IMR-90 (cell line): ENCODE measurements at regions not wholly inside any gene's neighbourhood (a gene's known extent, or its start where the extent isn't known, plus 50 kb on each side); places are given as distances from the start of the nearest gene placed in this dataset.

Source experiments
- ATAC-seq: fragments of 200-7000 bp; cut with Tn5 transposase; 2 replicates; pipeline ENCODE4 v1.9.1; 2020; ENCODE audit warnings: low read depth, mild to moderate bottlenecking, moderate library complexity
- BruUV-seq: library from RNA; stranded (reverse); fragments of 400-500 nt; replicated peaks from 2 replicates; lab custom pipeline; 2021; lab: Mats Ljungman, UMichigan
- CTCF ChIA-PET: fragments of 300-600 bp; formaldehyde crosslinking; extraction: SDS; loops from one replicate; lab custom pipeline; 2021; ENCODE audit warnings: antibody characterized with exemption; lab: Yijun Ruan, JAX
- POLR2A ChIA-PET: fragments of 300-600 bp; sonication (Branson Sonifier 250); formaldehyde crosslinking; loops from one replicate; lab custom pipeline; 2022; ENCODE audit warnings: antibody characterized with exemption; ENCODE audit not compliant: unreplicated experiment; lab: Charles Lee
- DNase-seq: peaks from one replicate; pipeline ENCODE4 v3.0.0; 2013
- H2AFZ ChIP-seq: replicated peaks from 2 replicates; pipeline ENCODE3; 2013; ENCODE audit warnings: low read length, mild to moderate bottlenecking; ENCODE audit not compliant: poor library complexity
- H2AK5ac ChIP-seq: 2 replicates; pipeline ENCODE4 v1.6.1; 2013; ENCODE audit warnings: low read depth, low read length, inconsistent platforms
- H2AK9ac ChIP-seq: replicated peaks from 2 replicates; pipeline ENCODE3; 2013; ENCODE audit warnings: mild to moderate bottlenecking, low read depth, low read length, moderate library complexity; ENCODE audit not compliant: poor library complexity
- H2BK120ac ChIP-seq: 2 replicates; pipeline ENCODE4 v1.6.1; 2013; ENCODE audit warnings: low read depth, low read length, inconsistent platforms
- H2BK15ac ChIP-seq: 3 replicates; pipeline ENCODE4 v1.6.1; 2013; ENCODE audit warnings: low read depth, low read length, inconsistent platforms
- H2BK20ac ChIP-seq: 2 replicates; pipeline ENCODE4 v1.6.1; 2013; ENCODE audit warnings: low read depth, mild to moderate bottlenecking, inconsistent platforms, low read length, moderate library complexity
- H2BK5ac ChIP-seq: 2 replicates; pipeline ENCODE4 v1.6.1; 2013; ENCODE audit warnings: mild to moderate bottlenecking, low read depth, low read length, inconsistent platforms; ENCODE audit not compliant: poor library complexity, severe bottlenecking
- H3K14ac ChIP-seq: replicated peaks from 2 replicates; pipeline ENCODE4 v1.6.1; 2013; ENCODE audit warnings: low read depth, low read length, inconsistent platforms
- H3K18ac ChIP-seq: 2 replicates; pipeline ENCODE4 v1.6.1; 2013; ENCODE audit warnings: low read depth, low read length, control low read depth
- H3K23ac ChIP-seq: 2 replicates; pipeline ENCODE4 v1.6.1; 2013; ENCODE audit warnings: low read depth, low read length, inconsistent platforms
- H3K27ac ChIP-seq: 2 replicates; pipeline ENCODE4 v1.5.1; 2013; ENCODE audit warnings: mild to moderate bottlenecking, control low read depth, low read length; ENCODE audit not compliant: insufficient read depth
- H3K27me3 ChIP-seq: 2 replicates; pipeline ENCODE4 v1.6.1; 2013; ENCODE audit warnings: low read length; ENCODE audit not compliant: control insufficient read depth, insufficient read depth
- H3K36me3 ChIP-seq: 2 replicates; pipeline ENCODE4 v1.6.1; 2013; ENCODE audit warnings: low read length, mixed read lengths; ENCODE audit not compliant: control insufficient read depth, insufficient read depth
- H3K4ac ChIP-seq: 2 replicates; pipeline ENCODE4 v1.6.1; 2013; ENCODE audit warnings: low read depth, low read length, inconsistent platforms
- H3K4me1 ChIP-seq: 2 replicates; pipeline ENCODE4 v1.6.1; 2013; ENCODE audit warnings: low read length, mixed read lengths; ENCODE audit not compliant: control insufficient read depth, insufficient read depth
- H3K4me2 ChIP-seq: 2 replicates; pipeline ENCODE4 v1.6.1; 2013; ENCODE audit warnings: low read depth, mild to moderate bottlenecking, control low read depth, low read length, moderate library complexity
- H3K4me3 ChIP-seq: 2 replicates; pipeline ENCODE4 v1.5.1; 2013; ENCODE audit warnings: low read depth, mild to moderate bottlenecking, control low read depth, low read length, moderate library complexity; ENCODE audit not compliant: insufficient read depth
- H3K56ac ChIP-seq: 2 replicates; pipeline ENCODE4 v1.6.1; 2013; ENCODE audit warnings: low read length, inconsistent platforms; ENCODE audit not compliant: insufficient read depth; ENCODE audit errors: extremely low read depth
- H3K79me1 ChIP-seq, 2 experiments: 2 replicates each; pipeline ENCODE4 v1.6.1; 2013; ENCODE audit warnings: low read length in 2 of 2, inconsistent platforms in 1 of 2, low read depth in 1 of 2
- H3K9ac ChIP-seq: 2 replicates; pipeline ENCODE4 v1.6.1; 2013; ENCODE audit warnings: low read depth, low read length, control low read depth
- H3K9me1 ChIP-seq: 2 replicates; pipeline ENCODE4 v1.6.1; 2013; ENCODE audit warnings: low read length, inconsistent platforms; ENCODE audit not compliant: insufficient read depth
- H3K9me3 ChIP-seq: 2 replicates; pipeline ENCODE4 v1.6.1; 2013; ENCODE audit warnings: low read length; ENCODE audit not compliant: control insufficient read depth, insufficient read depth
- H4K20me1 ChIP-seq: 2 replicates; pipeline ENCODE4 v1.6.1; 2013; ENCODE audit warnings: low read length, inconsistent platforms; ENCODE audit not compliant: insufficient read depth
- H4K5ac ChIP-seq: 2 replicates; pipeline ENCODE4 v1.6.1; 2013; ENCODE audit warnings: mild to moderate bottlenecking, low read depth, low read length, control low read depth
- H4K8ac ChIP-seq, 2 experiments: 2 replicates each; pipeline ENCODE4 v1.6.1; 2013; ENCODE audit warnings: low read depth in 2 of 2, low read length in 2 of 2, control low read depth in 1 of 2, inconsistent platforms in 1 of 2
- H4K91ac ChIP-seq: 2 replicates; pipeline ENCODE4 v1.6.1; 2013; ENCODE audit warnings: low read depth, low read length, inconsistent platforms; ENCODE audit not compliant: insufficient read depth
- BHLHE40 ChIP-seq: fragments of 150-350 bp; IDR thresholded peaks from 2 replicates; pipeline ENCODE4 v1.6.1; 2016; ENCODE audit warnings: mild to moderate bottlenecking, low read depth, low read length
- CEBPB ChIP-seq: IDR thresholded peaks from 2 replicates; pipeline ENCODE4 v1.6.1; 2012; ENCODE audit warnings: low read depth, low read length, improper control_type of control experiment
- CHD1 ChIP-seq: IDR thresholded peaks from 2 replicates; pipeline ENCODE4 v1.6.1; 2012; ENCODE audit warnings: low read depth, low read length, improper control_type of control experiment
- ELK1 ChIP-seq: fragments of 150-350 bp; IDR thresholded peaks from 2 replicates; pipeline ENCODE4 v1.6.1; 2016; ENCODE audit warnings: low read depth, mild to moderate bottlenecking, low read length, moderate library complexity, borderline replicate concordance
- MAFK ChIP-seq: IDR thresholded peaks from 2 replicates; pipeline ENCODE4 v1.6.1; 2012; ENCODE audit warnings: low read depth, low read length, improper control_type of control experiment
- MAZ ChIP-seq: IDR thresholded peaks from 2 replicates; pipeline ENCODE4 v1.6.1; 2012; ENCODE audit warnings: low read depth, mild to moderate bottlenecking, low read length, improper control_type of control experiment, moderate library complexity, borderline replicate concordance
- MXI1 ChIP-seq: IDR thresholded peaks from 2 replicates; pipeline ENCODE4 v1.6.1; 2012; ENCODE audit warnings: low read depth, mild to moderate bottlenecking, low read length, moderate library complexity, borderline replicate concordance
- NFE2L2 ChIP-seq: fragments of 150-350 bp; IDR thresholded peaks from 2 replicates; pipeline ENCODE4 v1.6.1; 2016; ENCODE audit warnings: low read depth, mild to moderate bottlenecking, low read length
- POLR2A ChIP-seq: IDR thresholded peaks from 2 replicates; pipeline ENCODE4 v1.6.1; 2012; ENCODE audit warnings: mild to moderate bottlenecking, low read depth, low read length
- RAD21 ChIP-seq: IDR thresholded peaks from 2 replicates; pipeline ENCODE4 v1.6.1; 2012; ENCODE audit warnings: low read length, improper control_type of control experiment
- RCOR1 ChIP-seq: IDR thresholded peaks from 2 replicates; pipeline ENCODE4 v1.6.1; 2012; ENCODE audit warnings: mild to moderate bottlenecking, low read length, improper control_type of control experiment; ENCODE audit not compliant: insufficient replicate concordance
- RFX5 ChIP-seq: IDR thresholded peaks from 2 replicates; pipeline ENCODE4 v1.8.0; 2012; ENCODE audit warnings: low read depth, mild to moderate bottlenecking, low read length, moderate library complexity
- SMC3 ChIP-seq: fragments of 150-350 bp; IDR thresholded peaks from 2 replicates; pipeline ENCODE4 v1.6.1; 2016; ENCODE audit warnings: low read depth, mild to moderate bottlenecking, antibody characterized with exemption, low read length, moderate library complexity
- USF2 ChIP-seq: fragments of 150-350 bp; IDR thresholded peaks from 2 replicates; pipeline ENCODE4 v1.6.1; 2017; ENCODE audit warnings: mild to moderate bottlenecking, antibody characterized with exemption, low read length, low read depth
- WGBS, 2 experiments: methylation state at CpG; one replicate each; pipeline versions ENCODE4 v1.1.5 to v1.1.7; 2013; ENCODE audit warnings: missing lambda C conversion rate in 2 of 2; ENCODE audit not compliant: insufficient read length in 1 of 2; ENCODE audit errors: extremely low coverage in 2 of 2; 5-methylcytosine and 5-hydroxymethylcytosine counted together
- dilution Hi-C: fragments of 300-500 bp; cut with HindIII; formaldehyde crosslinking; loops from one replicate; pipeline ENCODE4 v1.14.3; 2018; ENCODE audit warnings: low sequenced_read_pairs; ENCODE audit not compliant: unreplicated experiment
- in situ Hi-C: fragments of 300-500 bp; cut with MboI; formaldehyde crosslinking; loops from 3 replicates; pipeline ENCODE4 v1.14.3; 2019; ENCODE audit warnings: low sequenced_read_pairs, inconsistent platforms, mixed read lengths
- intact Hi-C: fragments of 100-400 bp; cut with micrococcal nuclease; formaldehyde crosslinking; loops from 2 replicates; pipeline ENCODE4 v1.10.0; 2022

- no peak overlapping the region for H3K27ac ChIP-seq
- H3K56ac ChIP-seq, result no peak overlapping the region
- H3K79me1 ChIP-seq, result no peaks in the 10 kb centered on the region
- no peak overlapping the region for H3K9ac ChIP-seq
- POLR2A ChIA-PET, result no interaction called here
- no peak overlapping the region for H4K5ac ChIP-seq
- H2BK15ac ChIP-seq, result no peak overlapping the region
- WGBS, 2 experiments, result no CpG with 5 or more reads among the region's 3 CpGs
- no peaks in the 10 kb centered on the region for H4K20me1 ChIP-seq
- dilution Hi-C loops, result no loop called here
- no peak overlapping the region for H4K8ac ChIP-seq
- H2BK20ac ChIP-seq, result no peak overlapping the region
- no peak overlapping the region for H4K91ac ChIP-seq
- no TSS peak for BruUV-seq
- no peak overlapping the region for H3K14ac ChIP-seq
- no peak overlapping the region for H3K4ac ChIP-seq
- no peak for DNase-seq
- TF ChIP-seq USF2, result no peak
- no peak for TF ChIP-seq NFE2L2
- no peak for TF ChIP-seq ELK1
- TF ChIP-seq MAZ, result no peak
- TF ChIP-seq RCOR1, result no peak
- TF ChIP-seq RAD21, result no peak
- no peak for TF ChIP-seq BHLHE40
- no peak for TF ChIP-seq POLR2A
- TF ChIP-seq MXI1, result no peak
- no peak for TF ChIP-seq MAFK
- no peak for TF ChIP-seq CEBPB
- no peak for TF ChIP-seq RFX5
- no peak for TF ChIP-seq SMC3
- no peak for TF ChIP-seq CHD1
- no peaks in the 10 kb centered on the region for H3K9me3 ChIP-seq
- H3K18ac ChIP-seq, result no peak overlapping the region
- no peak overlapping the region for H2BK120ac ChIP-seq
- H3K9me1 ChIP-seq, result no peaks in the 10 kb centered on the region
- H2AK9ac ChIP-seq, result no peak overlapping the region
- no peak overlapping the region for H2BK5ac ChIP-seq
- H3K4me2 ChIP-seq, result no peak overlapping the region
- no peaks in the 10 kb centered on the region for H3K36me3 ChIP-seq
- no peak for ATAC-seq
- H3K4me1 ChIP-seq, result no peaks in the 10 kb centered on the region
- H3K23ac ChIP-seq, result no peak overlapping the region
- H3K4me3 ChIP-seq, result no peak overlapping the region
- CTCF ChIA-PET, result interaction anchor here (1.2 kb wide), 1 partner anchor 24 kb away, joined by 3 read pairs; no protein-coding TSS in a partner anchor
- H3K27me3 ChIP-seq, result peaks cover 21% of the 10 kb centered on the region
- intact Hi-C loops, result no loop called here
- no peak overlapping the region for H2AK5ac ChIP-seq
- H2AFZ ChIP-seq, result no peak overlapping the region
- in situ Hi-C loops, result no loop called here
Observed at GRCh38 chr15:62359416-62359815, 194.3 kb upstream of the C2CD4B start.
